Activated T-cell treated with anti-CD3 and anti-CD28 coated beads, Interleukin-2, amount 50 U/mL, for 72 hours (primary cell): ENCODE measurements at regions not wholly inside any gene's neighbourhood (a gene's known extent, or its start where the extent isn't known, plus 50 kb on each side); places are given as distances from the start of the nearest gene placed in this dataset.
A peak's percentile ranks its signal among the peaks of the same experiment; 100 is the strongest.
"Not testable (repeated sequence)": the region's sequence is repeated elsewhere in the genome, so short reads cannot be mapped to it uniquely, and the experiment has no call there.

ENCODE experiments used
- ATAC-seq, 2 donors: fragments of 150-1000 bp; cut with Tn5 transposase; replicated peaks in 1 of 2; 2 replicates each; pipeline ENCODE4 v1.10.0; 2021; ENCODE audit warnings: moderate library complexity in 2 of 2, mild to moderate bottlenecking in 1 of 2
- DNase-seq, 2 donors: peaks; one replicate each; pipeline ENCODE4 v3.0.0; 2021 to 2022; ENCODE audit warnings: mixed read lengths in 1 of 2
- H3K27ac Mint-ChIP-seq: one replicate; pipeline ENCODE4 v1.8.0; 2022; ENCODE audit warnings: mild to moderate bottlenecking, moderate library complexity, mixed read lengths
- H3K27me3 Mint-ChIP-seq: one replicate; pipeline ENCODE4 v1.8.0; 2022; ENCODE audit warnings: low read depth, mixed read lengths
- H3K36me3 Mint-ChIP-seq, 2 donors: one replicate each; pipeline ENCODE4 v1.8.0; 2022; ENCODE audit warnings: mixed read lengths in 2 of 2, mild to moderate bottlenecking in 1 of 2; ENCODE audit not compliant: insufficient read depth in 2 of 2
- H3K4me1 Mint-ChIP-seq: one replicate; pipeline ENCODE4 v1.8.0; 2022; ENCODE audit warnings: low read depth, mixed read lengths
- H3K4me3 Mint-ChIP-seq, 2 donors: one replicate each; pipeline ENCODE4 v1.8.0; 2022; ENCODE audit warnings: mild to moderate bottlenecking in 2 of 2, mixed read lengths in 2 of 2, moderate library complexity in 2 of 2
- H3K9me3 Mint-ChIP-seq, 2 donors: one replicate each; pipeline ENCODE4 v1.8.0; 2022; ENCODE audit warnings: mixed read lengths in 2 of 2

DNA sequence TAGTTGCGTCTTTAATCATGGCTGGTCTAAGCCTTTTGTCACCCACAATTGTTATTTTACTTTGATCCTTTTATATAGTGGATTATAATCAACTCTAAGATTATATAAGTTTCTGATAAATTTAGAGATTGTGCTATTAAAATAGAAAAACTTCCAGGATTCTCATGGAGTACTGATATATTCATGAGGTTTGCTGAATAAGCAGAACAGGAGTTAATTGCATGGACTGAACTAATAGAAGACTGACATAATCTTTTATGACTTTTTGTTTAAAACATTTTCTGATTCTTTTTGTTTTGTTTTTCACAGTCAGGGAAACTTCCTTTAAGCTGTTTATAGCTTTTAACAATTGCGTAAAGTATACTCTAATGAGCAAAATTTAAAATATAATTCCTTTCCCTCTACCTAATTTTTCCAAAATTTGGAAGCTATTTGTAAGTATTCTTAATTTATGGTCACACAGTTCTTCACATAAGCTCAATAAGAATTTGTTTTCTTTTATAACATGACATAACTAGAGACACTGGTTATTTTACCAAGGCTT is 129.9 kb upstream of the TMEM260 start:
- peaks cover 4 to 10% of the 10 kb centered on the region in 2 donors for H3K36me3 Mint-ChIP-seq
- no peak overlapping the region for H3K27ac Mint-ChIP-seq

DNA sequence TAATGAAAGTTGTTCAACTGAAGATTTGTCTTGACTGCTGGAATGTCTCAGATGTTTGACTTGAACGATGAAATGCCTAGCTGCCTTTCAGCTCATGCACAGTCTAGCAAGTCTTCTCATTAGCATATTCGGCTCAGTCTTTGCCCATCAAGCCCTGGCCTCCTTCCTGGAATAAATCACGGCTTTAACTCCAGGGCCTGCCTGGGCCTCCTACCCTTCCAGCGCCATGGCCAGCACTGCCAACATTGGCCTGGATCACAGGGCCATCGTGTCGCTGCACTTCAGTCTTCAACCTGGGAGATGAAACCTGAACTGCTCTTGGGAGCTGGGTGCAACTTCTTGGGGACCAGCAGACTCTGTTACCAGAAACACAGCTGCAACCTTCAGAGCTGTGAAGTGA is 126.7 kb upstream of the TMEM260 start:
- Mint-ChIP-seq H3K27me3 (peaks cover 26% of the 10 kb centered on the region), H3K4me3 (no peak overlapping the region), H3K36me3 (peaks cover 3 to 7% of the 10 kb centered on the region in 2 donors), H3K27ac (no peak overlapping the region), H3K9me3 (peaks cover 4 to 6% of the 10 kb centered on the region in 2 donors), H3K4me1 (no peaks in the 10 kb centered on the region)
- no peak for ATAC-seq
- DNase-seq = no peak

More for the DNA sequence above, 129.9 kb upstream of the TMEM260 start:
- Mint-ChIP-seq H3K4me1 (no peaks in the 10 kb centered on the region), H3K4me3 (no peak overlapping the region), H3K27me3 (peaks cover 6% of the 10 kb centered on the region), H3K9me3 (peaks cover 4 to 6% of the 10 kb centered on the region in 2 donors)
- ATAC-seq = no peak
- DNase-seq = no peak

DNA sequence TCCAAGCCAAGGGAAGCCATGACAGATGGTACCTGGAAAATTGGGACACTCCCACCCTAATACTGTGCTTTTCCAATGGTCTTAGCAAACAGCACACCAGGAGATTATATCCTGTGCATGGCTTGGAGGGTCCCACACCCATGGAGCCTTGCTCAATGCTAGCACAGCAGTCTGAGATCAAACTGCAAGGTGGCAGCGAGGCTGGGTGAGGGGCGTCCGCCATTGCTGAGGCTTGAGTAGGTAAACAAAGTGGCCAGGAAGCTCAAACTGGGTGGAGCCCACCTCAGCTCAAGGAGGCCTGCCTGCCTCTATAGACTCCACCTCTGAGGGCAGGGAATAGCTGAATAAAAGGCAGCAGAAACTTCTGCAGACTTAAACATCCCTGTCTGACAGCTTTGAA is 124.9 kb upstream of the TMEM260 start:
- H3K36me3 Mint-ChIP-seq, H3K4me3 Mint-ChIP-seq, ATAC-seq, H3K9me3 Mint-ChIP-seq, H3K4me1 Mint-ChIP-seq, H3K27ac Mint-ChIP-seq, DNase-seq: not testable (repeated sequence)
- peaks cover 34% of the 10 kb centered on the region for H3K27me3 Mint-ChIP-seq

DNA sequence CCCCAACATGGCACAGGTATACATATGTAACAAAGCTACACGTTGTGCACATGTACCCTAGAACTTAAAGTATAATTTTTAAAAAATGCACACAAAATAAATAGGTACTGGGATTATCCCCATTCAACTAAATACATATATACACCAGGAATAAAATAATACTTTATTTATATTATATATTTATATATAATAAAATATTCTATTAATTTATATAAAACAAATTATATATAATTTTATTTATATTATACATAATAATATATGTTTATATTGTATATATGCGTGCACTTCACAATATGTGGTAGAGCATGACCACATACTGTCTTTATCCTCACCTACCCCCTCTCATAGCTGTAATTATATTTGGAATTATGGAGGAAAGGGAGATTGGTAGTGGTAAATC is 119.1 kb upstream of the TMEM260 start:
- no peak for ATAC-seq
- Mint-ChIP-seq H3K4me1 (no peaks in the 10 kb centered on the region), H3K27ac (no peak overlapping the region), H3K4me3 (no peak overlapping the region), H3K9me3 (peaks cover 3 to 5% of the 10 kb centered on the region in 2 donors), H3K27me3 (peaks cover 50% of the 10 kb centered on the region), H3K36me3 (peaks cover 0 to 2% of the 10 kb centered on the region in 2 donors)
- no peak for DNase-seq

DNA sequence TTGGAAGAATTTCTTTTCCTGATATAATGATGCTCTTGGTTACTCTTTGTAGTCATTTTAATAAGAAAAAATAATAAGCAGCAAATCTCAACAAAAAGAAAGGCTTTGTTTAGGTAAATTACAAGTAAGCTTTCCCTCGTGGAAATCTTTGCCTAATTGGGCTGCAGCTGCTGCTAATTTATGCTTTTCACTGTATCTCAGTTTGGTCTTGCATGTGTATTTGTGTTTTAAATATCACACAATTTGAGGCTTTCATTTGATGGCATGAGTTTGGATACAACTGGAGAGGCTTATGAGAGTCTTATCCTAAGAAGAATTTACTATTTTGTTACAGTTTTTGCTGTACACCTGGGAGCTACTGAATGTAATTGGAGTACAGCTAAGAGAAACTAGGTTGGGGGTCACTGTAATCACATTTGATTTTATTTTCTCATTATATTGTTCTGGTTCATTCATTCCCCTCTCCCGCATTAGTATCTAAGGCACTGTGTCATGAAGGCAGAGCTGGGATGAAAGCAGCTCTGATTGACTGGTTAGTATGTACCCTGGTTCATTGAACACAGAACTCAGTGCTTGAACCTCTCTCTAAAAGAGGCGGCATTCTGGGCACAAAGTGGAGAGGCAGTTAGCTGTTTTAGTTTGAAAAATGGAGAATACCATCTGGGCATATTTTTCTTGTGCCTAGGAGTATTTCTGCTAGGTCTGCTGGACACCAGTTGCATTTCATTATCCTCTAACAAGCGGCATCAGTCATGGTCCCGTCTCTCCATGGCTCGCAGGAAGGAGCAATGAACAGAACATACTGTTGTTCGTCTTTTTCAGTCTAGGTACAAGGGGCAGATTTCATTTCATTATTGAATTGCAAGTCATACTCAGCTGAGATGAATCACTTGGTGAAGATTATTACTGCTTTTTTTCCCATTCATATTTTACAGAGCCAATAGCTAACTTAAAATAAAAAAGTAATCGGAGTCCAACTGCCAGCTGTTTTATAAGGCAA is 118.0 kb upstream of the TMEM260 start:
- Mint-ChIP-seq H3K27ac (no peak overlapping the region), H3K27me3 (peaks cover 45% of the 10 kb centered on the region), H3K36me3 (peaks cover 0 to 2% of the 10 kb centered on the region in 2 donors), H3K4me1 (no peaks in the 10 kb centered on the region), H3K4me3 (no peak overlapping the region), H3K9me3 (peaks cover 3 to 5% of the 10 kb centered on the region in 2 donors)
- DNase-seq (no peak), ATAC-seq (no peak)

DNA sequence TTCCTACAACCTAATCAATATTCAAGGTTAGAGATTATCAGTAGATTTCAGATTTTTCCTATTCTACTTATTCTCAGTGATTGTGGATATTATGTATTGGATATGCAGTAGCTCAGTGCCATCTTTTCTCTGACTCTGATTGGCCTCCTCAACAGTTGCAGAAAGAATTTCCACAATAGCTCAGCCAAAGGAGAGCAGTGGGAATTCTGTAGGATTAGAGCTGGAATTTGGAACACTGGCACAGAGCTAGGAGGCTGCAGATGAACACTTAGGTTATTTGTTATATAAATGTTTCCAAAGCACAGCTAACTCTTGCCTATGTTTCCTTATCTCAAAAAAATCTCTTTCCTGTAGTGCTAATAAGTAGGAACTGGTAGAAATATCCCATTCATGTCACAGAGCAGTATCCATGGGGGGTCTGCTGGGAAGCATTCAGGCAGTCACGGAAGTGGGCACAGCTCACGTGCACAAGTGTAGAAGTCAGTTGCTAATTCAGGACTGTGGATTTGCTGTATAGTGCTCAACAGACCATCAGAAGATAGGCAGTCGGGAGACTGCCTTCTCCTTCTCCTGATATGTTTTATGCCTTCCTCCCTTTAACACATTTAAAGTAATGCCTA is 116.2 kb upstream of the TMEM260 start:
- no peaks in the 10 kb centered on the region for H3K4me1 Mint-ChIP-seq

DNA sequence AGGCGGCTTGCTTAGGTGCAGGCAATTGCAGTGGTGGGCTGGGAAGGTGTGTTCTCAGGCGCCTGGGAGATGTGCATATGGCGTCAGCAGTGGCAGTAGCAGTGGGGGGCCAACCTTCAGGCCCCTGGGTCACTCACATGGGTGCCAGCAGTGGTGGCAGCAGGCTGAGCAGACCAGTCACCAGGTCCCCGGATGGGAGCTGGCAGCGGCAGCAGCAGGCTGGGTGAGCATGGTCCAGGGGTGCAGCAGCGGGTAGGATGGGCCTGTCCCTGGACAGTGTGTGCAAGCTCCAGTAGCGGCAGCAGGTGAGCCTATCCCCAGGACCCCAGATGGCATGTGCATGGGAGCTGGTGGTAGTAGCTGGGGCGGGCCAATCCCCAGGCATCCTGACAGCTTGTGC is 108.5 kb upstream of the TMEM260 start:
- H3K27ac Mint-ChIP-seq = no peak overlapping the region
- ATAC-seq = peak in 1 of 2 donors; percentile 17
- no peaks in the 10 kb centered on the region for H3K4me1 Mint-ChIP-seq

More for the DNA sequence above, 116.2 kb upstream of the TMEM260 start:
- no peak for ATAC-seq
- Mint-ChIP-seq H3K9me3 (peaks cover 0 to 5% of the 10 kb centered on the region in 2 donors), H3K27ac (no peak overlapping the region), H3K4me3 (no peak overlapping the region), H3K36me3 (peaks cover 0 to 2% of the 10 kb centered on the region in 2 donors), H3K27me3 (peaks cover 38% of the 10 kb centered on the region)
- DNase-seq = no peak

DNA sequence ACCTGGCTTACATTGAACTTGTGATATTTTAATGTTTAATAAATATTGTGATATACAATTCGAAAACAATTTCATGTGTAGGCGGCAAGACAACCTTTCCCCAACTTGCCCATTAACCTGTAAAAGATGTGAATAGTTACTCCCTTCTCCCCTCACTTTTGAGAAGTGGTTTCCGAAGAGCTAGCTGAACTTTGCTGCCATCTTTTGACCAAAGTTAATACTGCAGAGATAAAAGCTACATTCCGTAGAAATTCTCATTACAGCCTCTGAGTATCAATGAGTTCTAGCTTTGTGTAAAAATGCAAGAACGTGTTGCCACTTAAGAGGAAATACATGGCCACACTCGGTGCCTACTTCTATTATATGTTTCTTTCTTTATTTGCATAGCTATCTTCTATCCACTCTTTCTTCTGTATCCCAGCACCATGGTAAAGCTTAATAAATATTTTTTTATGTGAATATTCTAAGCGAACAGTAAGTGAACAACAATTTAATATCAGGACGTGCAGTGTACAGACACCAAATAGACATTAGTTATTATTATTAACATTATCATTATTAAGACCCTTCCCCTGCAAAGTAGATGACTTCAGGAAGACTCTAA is 105.1 kb upstream of the TMEM260 start:
- no peaks in the 10 kb centered on the region for H3K9me3 Mint-ChIP-seq
- DNase-seq (peak in 1 of 2 donors; percentile 13), ATAC-seq (no peak)
- no peak overlapping the region for H3K27ac Mint-ChIP-seq
- peaks cover 6% of the 10 kb centered on the region for H3K27me3 Mint-ChIP-seq
- H3K36me3 Mint-ChIP-seq = no peaks in the 10 kb centered on the region
- no peaks in the 10 kb centered on the region for H3K4me1 Mint-ChIP-seq
- H3K4me3 Mint-ChIP-seq = no peak overlapping the region

More for the DNA sequence above, 108.5 kb upstream of the TMEM260 start:
- DNase-seq = no peak
- no peak overlapping the region for H3K4me3 Mint-ChIP-seq
- no peaks in the 10 kb centered on the region for H3K9me3 Mint-ChIP-seq
- H3K36me3 Mint-ChIP-seq = no peaks in the 10 kb centered on the region
- peaks cover 7% of the 10 kb centered on the region for H3K27me3 Mint-ChIP-seq

DNA sequence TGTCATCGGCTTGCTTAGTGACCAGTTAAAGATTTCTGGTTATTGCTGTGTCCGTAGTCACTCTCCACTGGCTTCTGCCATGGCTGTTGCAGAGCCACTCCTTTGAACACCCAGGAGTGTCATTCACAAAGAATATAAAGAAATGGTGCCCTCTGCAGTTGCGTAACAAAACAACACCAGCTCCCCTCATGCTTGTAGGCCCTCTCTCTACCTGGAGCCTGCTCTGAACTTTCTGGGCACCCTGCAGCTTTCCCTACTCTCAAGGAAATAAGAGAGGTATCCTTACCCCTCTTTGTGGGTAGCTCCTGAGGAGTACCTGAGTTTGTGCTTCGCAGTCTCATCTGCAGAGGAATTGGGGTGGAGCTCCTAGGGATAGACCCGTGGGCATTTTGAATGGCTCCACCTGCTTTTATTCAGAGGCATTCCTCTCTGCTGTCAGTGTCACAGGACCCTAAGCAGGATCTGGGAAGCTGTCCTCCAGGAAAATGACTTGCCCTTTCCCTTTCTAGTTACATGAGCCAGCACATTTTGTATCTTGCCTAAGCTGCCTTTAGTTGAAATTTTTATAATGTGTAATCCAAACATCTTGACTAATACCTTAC is 97.2 kb upstream of the TMEM260 start:
- Mint-ChIP-seq H3K9me3 (no peaks in the 10 kb centered on the region), H3K4me3 (no peak overlapping the region), H3K27me3 (peaks cover 9% of the 10 kb centered on the region), H3K27ac (no peak overlapping the region), H3K4me1 (no peaks in the 10 kb centered on the region), H3K36me3 (no peaks in the 10 kb centered on the region)
- DNase-seq (peak in 1 of 2 donors; percentile 8), ATAC-seq (peak in 1 of 2 donors; percentile 33)

DNA sequence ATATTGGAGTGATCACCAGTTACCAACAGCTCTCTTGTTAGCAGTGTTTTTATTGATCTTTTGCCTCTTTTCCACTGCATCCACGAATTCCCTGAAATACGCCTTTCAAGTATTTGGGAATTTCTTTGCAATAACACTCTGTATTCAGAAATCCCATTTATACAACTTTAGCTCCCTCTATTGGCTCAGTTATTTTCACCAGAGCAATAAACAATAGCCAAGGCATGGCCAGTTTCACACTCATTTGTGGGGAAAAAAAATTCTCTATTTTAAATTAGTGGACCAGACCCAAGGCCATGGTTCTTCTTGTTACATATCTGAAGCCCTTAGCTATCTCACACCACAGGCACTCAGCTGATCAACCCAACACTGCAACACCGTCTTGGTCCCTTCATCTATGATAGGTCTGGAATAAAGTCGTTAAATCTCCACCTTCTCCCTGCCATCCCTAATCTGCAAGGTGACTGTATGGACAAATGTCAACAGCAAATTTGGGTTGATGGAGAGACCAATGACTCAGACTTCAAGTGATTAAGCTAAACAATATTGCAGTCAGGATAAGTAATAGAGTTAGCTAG is 92.4 kb upstream of the TMEM260 start:
- Mint-ChIP-seq H3K4me1 (peaks cover 12% of the 10 kb centered on the region), H3K27me3 (no peaks in the 10 kb centered on the region), H3K9me3 (peaks cover 0 to 2% of the 10 kb centered on the region in 2 donors), H3K36me3 (no peaks in the 10 kb centered on the region), H3K27ac (no peak overlapping the region), H3K4me3 (no peak overlapping the region)
- ATAC-seq = no peak
- DNase-seq = no peak

DNA sequence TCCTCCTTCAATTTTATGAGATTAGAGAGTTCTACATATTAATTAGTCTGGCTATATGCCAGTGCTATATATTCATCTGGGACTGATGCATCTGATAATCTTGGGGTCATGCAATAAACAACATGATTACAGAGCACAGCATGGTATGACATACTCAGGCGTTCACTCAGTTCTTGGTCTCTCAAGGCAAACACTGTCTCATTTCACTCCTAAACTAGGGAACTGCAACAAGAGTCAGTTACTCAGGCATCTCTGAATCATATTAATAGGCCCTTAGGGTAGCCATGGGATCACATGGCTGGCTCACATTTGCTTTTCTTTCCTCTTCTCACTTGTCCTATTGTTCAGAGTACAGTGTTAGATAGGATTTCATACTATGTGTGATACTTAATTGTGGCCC is 91.8 kb upstream of the TMEM260 start:
- no peak overlapping the region for H3K27ac Mint-ChIP-seq
- H3K4me1 Mint-ChIP-seq = peaks cover 14% of the 10 kb centered on the region
- H3K36me3 Mint-ChIP-seq = no peaks in the 10 kb centered on the region
- peaks cover 0 to 2% of the 10 kb centered on the region in 2 donors for H3K9me3 Mint-ChIP-seq
- DNase-seq (no peak), ATAC-seq (no peak)
- H3K27me3 Mint-ChIP-seq = no peaks in the 10 kb centered on the region
- H3K4me3 Mint-ChIP-seq = no peak overlapping the region

DNA sequence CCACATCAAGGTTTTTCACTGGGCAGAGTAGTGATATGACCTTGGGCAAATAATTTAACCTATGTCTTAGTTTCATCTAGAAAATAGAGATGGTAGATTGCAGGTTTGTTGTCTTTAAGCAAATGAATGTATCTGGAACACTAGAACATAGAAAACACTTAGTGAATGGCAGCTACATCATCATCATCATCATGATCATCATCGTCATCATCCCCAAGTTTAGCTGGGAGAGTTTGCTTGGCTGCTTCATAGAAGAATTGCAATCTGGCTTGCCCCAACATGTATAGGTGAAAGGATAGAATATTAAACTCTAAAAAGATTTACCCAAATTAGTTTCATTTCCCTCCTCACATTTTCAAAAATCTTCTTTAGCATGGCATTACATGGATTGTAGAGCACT is 91.3 kb upstream of the TMEM260 start:
- Mint-ChIP-seq H3K4me1 (peaks cover 14% of the 10 kb centered on the region), H3K36me3 (no peaks in the 10 kb centered on the region), H3K27me3 (no peaks in the 10 kb centered on the region), H3K9me3 (peaks cover 0 to 2% of the 10 kb centered on the region in 2 donors), H3K27ac (no peak overlapping the region), H3K4me3 (no peak overlapping the region)
- DNase-seq (no peak), ATAC-seq (no peak)
